GM23248 (cell line): ENCODE measurements at regions not wholly inside any gene's neighbourhood (a gene's known extent, or its start where the extent isn't known, plus 50 kb on each side); places are given as distances from the start of the nearest gene placed in this dataset.

Experiments used
- EZH2 ChIP-seq: fragments of 200-600 bp; sonication (generic); IDR thresholded peaks from 2 replicates; pipeline ENCODE4 v1.6.1; 2018; ENCODE audit warnings: antibody characterized with exemption, mild to moderate bottlenecking; ENCODE audit not compliant: insufficient read depth, poor library complexity, severe bottlenecking
- EZH2phosphoT487 ChIP-seq: fragments of 200-600 bp; sonication (generic); IDR thresholded peaks from 2 replicates; pipeline ENCODE4 v1.6.1; 2018; ENCODE audit warnings: antibody characterized with exemption, moderate library complexity, mild to moderate bottlenecking, low read depth; ENCODE audit not compliant: insufficient read depth

- TF ChIP-seq EZH2phosphoT487 (no peak), EZH2 (no peak)
Measured at GRCh38 chr7:142463401-142463850, 205.6 kb upstream of the PRSS58 start.
